NCI-H2107 (cell line): ENCODE measurements at regions not wholly inside any gene's neighbourhood (a gene's known extent, or its start where the extent isn't known, plus 50 kb on each side); places are given as distances from the start of the nearest gene placed in this dataset.
A peak's percentile ranks its signal among the peaks of the same experiment; 100 is the strongest.
"Not testable (repeated sequence)": the region's sequence is repeated elsewhere in the genome, so short reads cannot be mapped to it uniquely, and the experiment has no call there.

Source experiments
- DNase-seq: peaks from one replicate; lab custom pipeline; 2025; lab: John Stamatoyannopoulos, UW

GRCh38 chr1:166391279-166392066 lies 224.7 kb upstream of the FAM78B start:
- no peak for DNase-seq

GRCh38 chr1:166395729-166396128 lies 228.9 kb upstream of the FAM78B start:
- no peak for DNase-seq

- DNase-seq: not testable (repeated sequence)
Measured at GRCh38 chr1:166409253-166410082, 242.7 kb upstream of the FAM78B start.

GRCh38 chr1:166410083-166410385 lies 243.2 kb upstream of the FAM78B start:
- no peak for DNase-seq

- not testable (repeated sequence) for DNase-seq
Measured at GRCh38 chr1:166416831-166417230, 250.0 kb upstream of the FAM78B start.

- DNase-seq: no peak
Measured at GRCh38 chr1:166418344-166418933, 251.6 kb upstream of the FAM78B start.

GRCh38 chr1:166422586-166422985 lies 255.8 kb upstream of the FAM78B start:
- DNase-seq: not testable (repeated sequence)

- no peak for DNase-seq
Measured at GRCh38 chr1:166432655-166433054, 265.9 kb upstream of the FAM78B start.

- DNase-seq: not testable (repeated sequence)
Measured at GRCh38 chr1:166433404-166434304, 266.9 kb upstream of the FAM78B start.

- no peak for DNase-seq
Measured at GRCh38 chr1:166457700-166458099, 290.9 kb upstream of the FAM78B start.

GRCh38 chr1:166464333-166464732 lies 297.5 kb upstream of the FAM78B start:
- no peak for DNase-seq

GRCh38 chr1:166470014-166470413 lies 303.2 kb upstream of the FAM78B start:
- no peak for DNase-seq

- no peak for DNase-seq
Measured at GRCh38 chr1:166470441-166470840, 303.6 kb upstream of the FAM78B start.

- DNase-seq: no peak
Measured at GRCh38 chr1:166471359-166471758, 304.6 kb upstream of the FAM78B start.

GRCh38 chr1:166479052-166479631 lies 312.3 kb upstream of the FAM78B start:
- DNase-seq: peak; percentile 6

GRCh38 chr1:166484471-166484870 lies 317.7 kb upstream of the FAM78B start:
- no peak for DNase-seq

GRCh38 chr1:166484871-166485270 lies 318.1 kb upstream of the FAM78B start:
- DNase-seq: no peak

- DNase-seq: no peak
Measured at GRCh38 chr1:166485620-166486019, 318.8 kb upstream of the FAM78B start.

GRCh38 chr1:166488327-166488726 lies 321.5 kb upstream of the FAM78B start:
- DNase-seq: no peak

- DNase-seq: no peak
Measured at GRCh38 chr1:166489356-166489669, 322.5 kb upstream of the FAM78B start.

GRCh38 chr1:166489670-166490436 lies 323.1 kb upstream of the FAM78B start:
- DNase-seq: peak; percentile 36
